ENCODE measurements at regions not wholly inside any gene's neighbourhood (a gene's known extent, or its start where the extent isn't known, plus 50 kb on each side); places are given as distances from the start of the nearest gene placed in this dataset.
"Not testable (repeated sequence)": the region's sequence is repeated elsewhere in the genome, so short reads cannot be mapped to it uniquely, and the experiment has no call there.

GRCh38 chr10:100664316-100665149 lies 80.8 kb upstream of the PAX2 start:
- TF ChIP-seq CTCF (IDR thresholded peaks at IDR 0.05; ENCODE audit: insufficient read depth, low read depth, low read length, missing control alignments), result no peak
- no peak for DNase-seq (ENCODE audit: low read depth)
- no peak overlapping the region for H3K4me3 ChIP-seq (ENCODE audit: low read depth, low read length)

- not testable (repeated sequence) for DNase-seq (ENCODE audit: low read depth)
These were observed 78.7 kb upstream of the PAX2 start for GRCh38 chr10:100666634-100667033.

GRCh38 chr10:100669616-100670015 lies 75.8 kb upstream of the PAX2 start:
- no peak for DNase-seq (ENCODE audit: low read depth)
- H3K4me3 ChIP-seq (ENCODE audit: low read depth, low read length), result no peak overlapping the region
- TF ChIP-seq CTCF (IDR thresholded peaks at IDR 0.05; ENCODE audit: insufficient read depth, low read depth, low read length, missing control alignments), result no peak

More at GRCh38 chr10:100666634-100667033, 78.7 kb upstream of the PAX2 start:
- not testable (repeated sequence) for H3K4me3 ChIP-seq (ENCODE audit: low read depth, low read length)

- DNase-seq (ENCODE audit: low read depth), result no peak
- no peak for TF ChIP-seq CTCF (IDR thresholded peaks at IDR 0.05; ENCODE audit: insufficient read depth, low read depth, low read length, missing control alignments)
- no peak overlapping the region for H3K4me3 ChIP-seq (ENCODE audit: low read depth, low read length)
These were observed 75.0 kb upstream of the PAX2 start for GRCh38 chr10:100670368-100670767.

- peak; percentile 43 for DNase-seq (ENCODE audit: low read depth)
- TF ChIP-seq CTCF (IDR thresholded peaks at IDR 0.05; ENCODE audit: insufficient read depth, low read depth, low read length, missing control alignments), result peak; percentile 82
- H3K4me3 ChIP-seq (ENCODE audit: low read depth, low read length), result no peak overlapping the region
These were observed 74.4 kb upstream of the PAX2 start for GRCh38 chr10:100670828-100671479.

GRCh38 chr10:100672199-100672598 lies 73.2 kb upstream of the PAX2 start:
- H3K4me3 ChIP-seq (ENCODE audit: low read depth, low read length), result no peak overlapping the region
- no peak for TF ChIP-seq CTCF (IDR thresholded peaks at IDR 0.05; ENCODE audit: insufficient read depth, low read depth, low read length, missing control alignments)
- DNase-seq (ENCODE audit: low read depth), result no peak

- no peak for DNase-seq (ENCODE audit: low read depth)
These were observed 68.0 kb upstream of the PAX2 start for GRCh38 chr10:100677290-100677945.

More at GRCh38 chr10:100677290-100677945, 68.0 kb upstream of the PAX2 start:
- TF ChIP-seq CTCF (IDR thresholded peaks at IDR 0.05; ENCODE audit: insufficient read depth, low read depth, low read length, missing control alignments), result no peak
- no peak overlapping the region for H3K4me3 ChIP-seq (ENCODE audit: low read depth, low read length)
